HG03565 (cell line): ENCODE measurements at regions not wholly inside any gene's neighbourhood (a gene's known extent, or its start where the extent isn't known, plus 50 kb on each side); places are given as distances from the start of the nearest gene placed in this dataset.

ENCODE experiments used
- ATAC-seq: cut with Tn5 transposase; IDR thresholded peaks from one replicate; pipeline ENCODE4 v1.9.1; 2021; ENCODE audit warnings: mild to moderate bottlenecking, moderate library complexity; ENCODE audit not compliant: unreplicated experiment

DNA sequence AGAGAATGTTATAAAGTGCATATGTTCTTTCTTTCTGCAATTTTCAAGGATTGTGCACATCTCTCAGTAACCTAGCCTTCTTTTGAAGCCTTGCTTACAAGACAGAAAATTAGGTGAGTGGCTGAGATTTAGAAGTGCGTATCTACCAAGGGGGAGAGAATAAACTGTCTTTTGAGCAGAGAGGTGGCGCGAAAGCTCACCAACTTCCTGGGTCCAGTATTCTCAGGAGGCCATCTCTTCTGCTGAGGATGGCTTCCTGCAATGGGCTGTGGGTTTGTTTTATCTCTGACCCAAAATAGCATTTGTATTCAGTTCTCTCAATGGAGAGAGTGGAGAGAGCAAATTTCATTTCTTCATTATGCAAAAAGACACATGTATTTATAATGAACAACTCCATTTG, 75.4 kb upstream of the RPS23 start:
- ATAC-seq = no peak

- no peak for ATAC-seq
Observed at GRCh38 chr5:82352146-82352791, 74.1 kb upstream of the RPS23 start.

DNA sequence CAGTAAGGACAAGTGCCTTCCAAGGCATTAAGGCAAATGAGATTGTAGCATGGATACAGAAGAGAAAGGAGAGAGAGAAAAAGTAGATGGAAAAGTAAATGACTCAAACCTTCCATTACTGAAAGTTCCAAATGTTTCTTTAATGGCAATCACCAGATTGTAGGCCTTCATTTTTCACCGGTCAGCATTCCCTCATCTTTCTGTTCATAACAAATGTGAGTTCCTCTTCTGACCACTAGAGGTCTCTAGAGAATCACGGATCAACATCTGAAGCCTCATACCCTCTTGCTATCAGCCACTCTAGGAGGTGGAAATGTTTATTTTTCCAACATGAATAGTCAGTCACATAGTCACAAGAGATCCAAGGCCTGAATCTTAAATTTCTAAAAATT, 73.6 kb upstream of the RPS23 start:
- peak; percentile 84 for ATAC-seq

DNA sequence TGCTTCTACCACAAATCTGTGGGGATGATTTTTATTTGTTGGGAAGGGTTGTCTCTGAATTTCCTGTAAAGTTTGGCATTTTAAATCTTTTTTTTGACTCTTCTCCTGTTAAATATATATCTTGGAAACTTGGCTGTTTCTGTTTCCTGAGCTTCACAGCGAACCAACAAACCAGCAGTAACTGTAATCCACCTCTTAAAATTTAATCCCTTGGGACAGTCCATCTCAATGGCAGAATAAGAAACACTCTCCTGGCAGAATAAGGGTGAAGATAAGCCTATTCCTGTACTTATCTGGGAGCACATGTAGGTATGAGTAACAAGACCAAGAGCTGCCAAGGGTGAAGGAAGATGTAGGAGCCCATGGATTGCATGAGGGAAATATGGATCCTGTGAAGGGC, 73.1 kb upstream of the RPS23 start:
- no peak for ATAC-seq

DNA sequence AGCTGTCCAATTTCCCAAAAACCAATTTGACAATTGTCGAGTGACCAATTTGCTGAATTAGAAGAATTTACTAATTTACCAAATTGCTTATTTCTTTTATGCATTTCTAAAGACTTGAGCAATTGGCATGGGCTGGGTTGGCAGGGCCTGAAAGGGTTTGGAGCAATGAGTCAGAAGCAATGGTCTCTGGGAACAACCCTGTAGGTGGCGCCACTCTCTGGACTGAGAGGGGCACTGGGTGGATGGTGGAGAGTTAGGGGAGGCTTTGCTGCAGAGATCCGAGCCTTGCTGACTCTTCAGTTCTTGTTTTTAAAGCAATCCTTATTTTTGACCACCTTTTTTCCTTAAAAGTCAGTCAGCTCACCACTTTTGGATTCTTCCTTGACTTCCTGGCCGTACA, 71.5 kb upstream of the RPS23 start:
- no peak for ATAC-seq

- ATAC-seq = no peak
Observed at GRCh38 chr5:82348784-82349425, 70.8 kb upstream of the RPS23 start.

GRCh38 chr5:82347201-82347865, 69.2 kb upstream of the RPS23 start:
- no peak for ATAC-seq

DNA sequence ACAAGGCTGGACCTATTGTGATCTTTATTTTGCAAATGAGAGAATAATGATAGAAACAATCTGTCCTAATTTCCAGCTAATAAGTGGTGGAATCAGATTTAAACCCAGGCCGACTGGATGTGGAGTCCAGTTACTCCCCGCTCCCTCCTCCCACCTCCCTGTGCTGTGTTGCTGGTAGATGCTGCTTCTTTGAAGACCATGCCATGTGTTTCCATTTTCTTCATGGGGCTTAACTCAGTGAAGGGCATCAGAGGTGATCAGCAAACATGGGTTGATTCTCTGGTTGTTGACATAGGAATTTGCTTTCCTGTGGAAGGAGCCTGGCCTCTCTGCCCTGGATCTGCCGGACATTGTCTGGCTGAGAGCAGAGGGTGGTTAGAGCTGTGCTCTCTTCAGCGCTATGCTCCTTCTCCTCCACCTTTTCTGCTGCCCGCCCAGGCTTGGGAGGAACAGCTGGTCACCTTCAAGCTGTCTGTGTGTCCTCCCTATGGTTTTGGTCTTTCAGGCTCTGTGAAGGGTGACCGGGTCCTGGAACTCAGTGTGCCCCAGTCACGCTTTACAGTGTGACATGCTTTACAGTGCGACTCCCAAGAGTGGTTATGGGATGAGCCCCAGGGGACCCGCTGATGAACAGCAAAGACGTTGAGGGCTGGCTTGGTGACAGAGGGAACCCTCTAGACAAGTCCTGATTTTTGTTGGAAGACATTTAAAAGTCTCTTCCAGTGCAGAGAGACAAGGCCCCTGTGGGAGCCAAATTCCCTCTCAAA, 68.4 kb upstream of the RPS23 start:
- ATAC-seq = no peak

DNA sequence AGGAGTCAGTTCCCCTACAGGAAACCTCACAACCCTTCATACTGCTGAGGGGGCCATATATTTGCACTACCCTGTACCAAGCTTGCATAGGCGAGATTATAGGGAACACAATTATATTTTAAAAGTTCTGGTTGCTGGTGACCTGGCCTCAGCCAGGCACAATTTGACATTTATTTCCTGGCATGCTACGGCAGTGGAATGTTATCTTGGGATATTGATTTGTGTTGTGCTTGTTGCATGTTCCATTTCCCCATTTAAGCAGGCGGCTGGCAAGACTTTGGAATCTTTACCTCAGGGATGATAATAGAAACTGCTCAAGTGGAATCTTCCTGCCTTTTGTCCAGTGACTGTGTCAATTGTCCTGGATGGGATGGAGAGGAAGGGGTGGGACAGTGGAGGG, 67.0 kb upstream of the RPS23 start:
- ATAC-seq = no peak

GRCh38 chr5:82341325-82341724, 63.2 kb upstream of the RPS23 start:
- no peak for ATAC-seq

GRCh38 chr5:82340799-82341198, 62.6 kb upstream of the RPS23 start:
- no peak for ATAC-seq

GRCh38 chr5:82339792-82340191, 61.6 kb upstream of the RPS23 start:
- no peak for ATAC-seq

GRCh38 chr5:82338771-82339373, 60.7 kb upstream of the RPS23 start:
- no peak for ATAC-seq

DNA sequence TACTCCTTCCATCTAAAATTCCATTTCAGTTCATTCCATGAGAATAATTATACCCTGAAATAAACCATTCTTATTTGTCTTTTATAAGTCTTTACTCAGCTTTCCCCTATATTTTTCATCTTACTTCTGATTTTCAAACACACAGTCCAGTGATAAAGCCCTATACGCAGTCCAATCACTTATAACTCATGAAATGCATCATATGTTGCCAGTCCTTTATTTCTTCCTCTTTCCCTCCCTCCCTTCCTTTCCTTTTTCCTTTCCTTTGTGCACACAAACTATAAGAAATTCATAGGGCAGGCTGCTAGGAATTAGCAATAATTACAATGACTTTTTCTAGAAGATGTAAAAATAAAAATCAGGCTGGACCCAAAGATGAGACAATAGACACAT, 58.8 kb upstream of the RPS23 start:
- no peak for ATAC-seq

GRCh38 chr5:82336226-82336958, 58.2 kb upstream of the RPS23 start:
- ATAC-seq = no peak

GRCh38 chr5:82335806-82336205, 57.7 kb upstream of the RPS23 start:
- ATAC-seq = no peak

GRCh38 chr5:82334856-82335255, 56.7 kb upstream of the RPS23 start:
- ATAC-seq = no peak

GRCh38 chr5:82334085-82334692, 56.0 kb upstream of the RPS23 start:
- ATAC-seq = no peak

DNA sequence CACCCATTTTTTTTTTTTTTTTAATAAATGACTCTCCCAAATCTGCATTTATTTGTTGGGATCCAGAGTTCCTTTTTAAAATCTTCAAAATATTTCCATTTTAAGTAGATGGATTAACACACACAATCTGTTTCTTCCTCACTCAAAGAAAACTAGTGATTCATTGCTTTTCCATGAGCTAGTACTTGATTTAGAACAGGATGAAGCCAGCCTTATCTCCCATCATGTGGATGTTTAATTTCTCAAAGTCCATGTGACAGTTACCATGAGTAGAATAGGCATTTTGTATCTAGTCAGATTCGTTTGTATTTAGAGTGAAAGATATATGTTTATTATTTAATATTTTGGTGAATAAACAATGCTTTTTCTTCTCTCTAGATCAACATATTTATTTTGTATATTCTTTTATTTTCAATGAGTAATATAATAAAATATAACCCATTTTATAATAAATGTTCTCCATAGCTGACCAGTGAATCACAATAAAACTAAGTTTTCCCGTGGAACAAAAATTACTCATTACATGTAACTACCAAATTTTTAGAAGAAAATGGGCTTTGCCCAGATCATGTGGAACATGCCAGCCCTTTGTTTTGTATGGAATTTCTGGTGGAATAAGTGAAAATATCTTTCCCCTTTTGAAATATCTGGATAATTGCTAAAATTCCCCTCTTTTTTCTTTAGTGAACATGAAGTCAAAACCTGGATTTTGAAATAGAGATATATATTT, 54.9 kb upstream of the RPS23 start:
- ATAC-seq = no peak
